ENCODE measurements at regions not wholly inside any gene's neighbourhood (a gene's known extent, or its start where the extent isn't known, plus 50 kb on each side); places are given as distances from the start of the nearest gene placed in this dataset.

- no peaks in the 10 kb centered on the region for H3K9me3 ChIP-seq (ENCODE audit: low read length)
- no peaks in the 10 kb centered on the region for H3K27me3 ChIP-seq (ENCODE audit: insufficient read depth, low read length)
- no peaks in the 10 kb centered on the region for H3K36me3 ChIP-seq (ENCODE audit: insufficient read depth, low read length)
- H3K4me3 ChIP-seq (ENCODE audit: low read depth, low read length, poor library complexity, severe bottlenecking): no peak overlapping the region
- H4K20me1 ChIP-seq (ENCODE audit: insufficient read depth, low read length): no peaks in the 10 kb centered on the region
- no peak overlapping the region for H3K27ac ChIP-seq (ENCODE audit: low read depth, low read length, poor library complexity, severe bottlenecking)
- H3K4me1 ChIP-seq (ENCODE audit: insufficient read depth, low read length, severe bottlenecking): peaks cover 36% of the 10 kb centered on the region
- no peaks in the 10 kb centered on the region for H3K9me2 ChIP-seq (ENCODE audit: low read depth, low read length)
- H3F3A ChIP-seq (ENCODE audit: insufficient read depth, low read length): no peaks in the 10 kb centered on the region
- H3K9ac ChIP-seq (ENCODE audit: low read length): no peak overlapping the region
- TF ChIP-seq CTCF (IDR thresholded peaks at IDR 0.05; ENCODE audit: low read length): no peak
- no peak for TF ChIP-seq EZH2 (IDR thresholded peaks at IDR 0.05; ENCODE audit: borderline replicate concordance, low read length)
- H3K4me2 ChIP-seq (ENCODE audit: low read length): no peak overlapping the region
- H2AFZ ChIP-seq (ENCODE audit: low read length): no peak overlapping the region
- H3K79me2 ChIP-seq (ENCODE audit: insufficient read depth, low read length): no peaks in the 10 kb centered on the region
Observed at GRCh38 chr5:92644266-92644886, 936.6 kb downstream of the NR2F1-AS1 start.

DNA sequence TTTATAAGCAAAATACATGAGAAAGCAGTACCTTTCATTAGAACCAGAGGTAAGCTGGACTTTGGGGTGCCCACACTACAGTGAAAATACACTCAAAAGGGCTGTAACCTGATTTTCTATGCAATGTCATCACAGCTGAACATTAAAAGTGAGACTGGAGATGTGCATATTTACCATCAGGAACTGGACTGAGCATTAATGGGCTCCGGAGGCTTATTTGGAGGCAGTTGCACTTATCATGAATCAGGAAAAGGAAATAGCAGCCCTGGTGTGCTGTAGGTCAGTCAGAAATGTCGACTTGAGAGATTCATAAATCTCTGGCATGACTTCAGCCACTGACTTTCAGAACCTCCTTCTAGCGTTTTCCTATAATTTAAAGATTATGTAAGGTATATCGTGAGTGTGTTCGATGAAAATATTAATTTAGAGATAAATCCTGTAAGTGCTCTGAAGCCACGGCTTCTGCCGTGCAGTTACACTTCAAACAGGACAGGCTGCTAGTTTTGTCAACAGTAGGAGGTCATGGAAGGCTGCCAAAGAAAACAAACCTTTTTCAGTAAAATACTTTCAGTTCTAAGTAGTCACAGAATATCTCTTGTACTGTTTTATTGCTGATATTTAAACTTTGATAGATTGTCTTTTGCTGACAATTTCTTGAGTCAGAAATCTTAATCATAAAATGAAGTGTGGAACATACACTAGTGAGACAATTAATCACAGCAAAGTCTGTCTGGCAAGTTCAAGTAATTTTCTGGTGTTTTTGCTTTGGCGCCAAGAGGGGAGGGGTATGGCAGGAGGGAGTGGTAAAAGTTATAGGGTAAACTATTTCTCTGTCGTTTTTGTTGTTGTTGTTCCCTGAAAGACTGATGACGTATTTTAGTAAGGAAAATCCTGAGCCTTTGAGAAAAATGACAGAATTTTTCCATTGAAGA is 939.7 kb downstream of the NR2F1-AS1 start:
- Histone ChIP-seq H3K36me3 (ENCODE audit: insufficient read depth, low read length) (no peaks in the 10 kb centered on the region), H3K9me3 (ENCODE audit: low read length) (no peaks in the 10 kb centered on the region), H3K27me3 (ENCODE audit: insufficient read depth, low read length) (no peaks in the 10 kb centered on the region), H3K4me1 (ENCODE audit: insufficient read depth, low read length, severe bottlenecking) (peaks cover 52% of the 10 kb centered on the region), H3K9me2 (ENCODE audit: low read depth, low read length) (no peaks in the 10 kb centered on the region), H2AFZ (ENCODE audit: low read length) (no peak overlapping the region), H3F3A (ENCODE audit: insufficient read depth, low read length) (no peaks in the 10 kb centered on the region), H3K27ac (ENCODE audit: low read depth, low read length, poor library complexity, severe bottlenecking) (peak overlapping the region; percentile 76), H4K20me1 (ENCODE audit: insufficient read depth, low read length) (no peaks in the 10 kb centered on the region), H3K4me3 (ENCODE audit: low read depth, low read length, poor library complexity, severe bottlenecking) (peak overlapping the region; percentile 30), H3K79me2 (ENCODE audit: insufficient read depth, low read length) (no peaks in the 10 kb centered on the region), H3K4me2 (ENCODE audit: low read length) (peak overlapping the region; percentile 22), H3K9ac (ENCODE audit: low read length) (peak overlapping the region; percentile 1; the same call in 1 of the 2 replicates)
- TF ChIP-seq EZH2 (IDR thresholded peaks at IDR 0.05; ENCODE audit: borderline replicate concordance, low read length) (no peak), CTCF (IDR thresholded peaks at IDR 0.05; ENCODE audit: low read length) (no peak)

GRCh38 chr5:92640340-92640739 is 940.7 kb downstream of the NR2F1-AS1 start:
- Histone ChIP-seq H3K27ac (ENCODE audit: low read depth, low read length, poor library complexity, severe bottlenecking) (peak overlapping the region; percentile 76), H2AFZ (ENCODE audit: low read length) (no peak overlapping the region), H3K4me2 (ENCODE audit: low read length) (peak overlapping the region; percentile 22)

More at GRCh38 chr5:92640340-92640739, 940.7 kb downstream of the NR2F1-AS1 start:
- Histone ChIP-seq H3F3A (ENCODE audit: insufficient read depth, low read length) (no peaks in the 10 kb centered on the region), H3K36me3 (ENCODE audit: insufficient read depth, low read length) (no peaks in the 10 kb centered on the region), H3K9ac (ENCODE audit: low read length) (peak overlapping the region; percentile 1; the same call in 1 of the 2 replicates), H4K20me1 (ENCODE audit: insufficient read depth, low read length) (no peaks in the 10 kb centered on the region), H3K79me2 (ENCODE audit: insufficient read depth, low read length) (no peaks in the 10 kb centered on the region), H3K4me1 (ENCODE audit: insufficient read depth, low read length, severe bottlenecking) (peaks cover 52% of the 10 kb centered on the region), H3K4me3 (ENCODE audit: low read depth, low read length, poor library complexity, severe bottlenecking) (peak overlapping the region; percentile 30), H3K9me3 (ENCODE audit: low read length) (no peaks in the 10 kb centered on the region), H3K9me2 (ENCODE audit: low read depth, low read length) (no peaks in the 10 kb centered on the region), H3K27me3 (ENCODE audit: insufficient read depth, low read length) (no peaks in the 10 kb centered on the region)
- TF ChIP-seq EZH2 (IDR thresholded peaks at IDR 0.05; ENCODE audit: borderline replicate concordance, low read length): no peak
- no peak for TF ChIP-seq CTCF (IDR thresholded peaks at IDR 0.05; ENCODE audit: low read length)

Data from OCI-LY1 (cell line).